BLaER1 treated with 17β-estradiol and CSF1 and Interleukin-3, amounts not matched to agents 10 nM and 100 nM (cell line): ENCODE measurements at regions not wholly inside any gene's neighbourhood (a gene's known extent, or its start where the extent isn't known, plus 50 kb on each side); places are given as distances from the start of the nearest gene placed in this dataset.
"Not testable (repeated sequence)": the region's sequence is repeated elsewhere in the genome, so short reads cannot be mapped to it uniquely, and the experiment has no call there.

Experiments
- H3K27ac ChIP-seq, 11 experiments: shearing (Covaris generic); formaldehyde crosslinking; 2 replicates each; pipeline ENCODE4 v1.8.1; 2022
- H3K27me3 ChIP-seq, 11 experiments: shearing (Covaris generic); formaldehyde crosslinking; 2 replicates each; pipeline ENCODE4 v1.8.1; 2022
- H3K36me3 ChIP-seq, 11 experiments: shearing (Covaris generic); formaldehyde crosslinking; 2 replicates each; pipeline ENCODE4 v1.8.1; 2022
- H3K4me1 ChIP-seq, 10 experiments: shearing (Covaris generic); formaldehyde crosslinking; 2 replicates each; pipeline ENCODE4 v1.8.1; 2022
- H3K4me2 ChIP-seq, 11 experiments: shearing (Covaris generic); formaldehyde crosslinking; 2 replicates each; pipeline ENCODE4 v1.8.1; 2022
- H3K4me3 ChIP-seq, 10 experiments: shearing (Covaris generic); formaldehyde crosslinking; 2 replicates each; pipeline ENCODE4 v1.8.1; 2022
- H3K9ac ChIP-seq, 11 experiments: shearing (Covaris generic); formaldehyde crosslinking; 2 replicates each; pipeline ENCODE4 v1.8.1; 2022
- H3K9me3 ChIP-seq, 11 experiments: shearing (Covaris generic); formaldehyde crosslinking; replicated peaks in 1 of 11; 2 replicates each; pipeline ENCODE4 v1.8.1; 2022
- H4K20me1 ChIP-seq, 11 experiments: shearing (Covaris generic); formaldehyde crosslinking; 2 replicates each; pipeline ENCODE4 v1.8.1; 2022
- Cebpa-rat ChIP-seq, 11 experiments: shearing (Covaris generic); IDR thresholded peaks; 2 replicates each; pipeline ENCODE4 v1.8.1; 2022

- no peak for TF ChIP-seq Cebpa-rat (IDR thresholded peaks at IDR 0.05)
- Histone ChIP-seq H3K4me1 (no peaks in the 10 kb centered on the region), H3K4me3 (no peak overlapping the region), H3K27ac (no peak overlapping the region), H3K9ac (no peak overlapping the region), H3K36me3 (no peaks in the 10 kb centered on the region), H4K20me1 (no peaks in the 10 kb centered on the region), H3K9me3 (no peaks in the 10 kb centered on the region), H3K4me2 (no peak overlapping the region), H3K27me3 (no peaks in the 10 kb centered on the region)
Measured at GRCh38 chr13:76245920-76246319, 609.8 kb downstream of the LMO7 start.

DNA sequence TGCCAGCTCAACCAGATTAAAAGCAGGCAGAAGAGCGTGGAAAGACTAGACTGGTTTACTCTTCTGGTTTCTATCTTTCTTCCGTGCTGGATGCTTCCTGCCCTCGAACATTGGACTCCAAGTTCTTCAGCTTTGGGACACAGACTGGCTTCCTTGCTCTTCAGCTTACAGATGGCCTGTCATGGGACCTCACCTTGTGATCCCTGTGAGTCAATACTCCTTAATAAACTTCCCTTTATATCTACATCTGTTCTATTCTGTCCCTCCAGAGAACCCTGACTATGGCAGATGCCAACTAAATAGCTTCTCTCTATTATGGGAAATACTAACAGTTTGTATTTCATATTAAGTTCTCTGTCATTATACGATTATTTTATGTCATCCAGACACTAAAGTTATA is 609.1 kb downstream of the LMO7 start:
- Histone ChIP-seq H3K27ac (no peak overlapping the region), H3K9me3 (no peaks in the 10 kb centered on the region), H3K4me2 (no peak overlapping the region), H3K27me3 (no peaks in the 10 kb centered on the region), H3K36me3 (no peaks in the 10 kb centered on the region), H3K4me3 (no peak overlapping the region), H3K9ac (no peak overlapping the region), H3K4me1 (no peaks in the 10 kb centered on the region), H4K20me1 (no peaks in the 10 kb centered on the region)
- TF ChIP-seq Cebpa-rat (IDR thresholded peaks at IDR 0.05), result no peak

- not testable (repeated sequence) for H3K4me2 ChIP-seq, H3K4me3 ChIP-seq, H4K20me1 ChIP-seq, H3K27ac ChIP-seq, H3K9ac ChIP-seq, H3K9me3 ChIP-seq, H3K4me1 ChIP-seq, H3K27me3 ChIP-seq, H3K36me3 ChIP-seq
Measured at GRCh38 chr13:76243120-76243519, 607.0 kb downstream of the LMO7 start.

DNA sequence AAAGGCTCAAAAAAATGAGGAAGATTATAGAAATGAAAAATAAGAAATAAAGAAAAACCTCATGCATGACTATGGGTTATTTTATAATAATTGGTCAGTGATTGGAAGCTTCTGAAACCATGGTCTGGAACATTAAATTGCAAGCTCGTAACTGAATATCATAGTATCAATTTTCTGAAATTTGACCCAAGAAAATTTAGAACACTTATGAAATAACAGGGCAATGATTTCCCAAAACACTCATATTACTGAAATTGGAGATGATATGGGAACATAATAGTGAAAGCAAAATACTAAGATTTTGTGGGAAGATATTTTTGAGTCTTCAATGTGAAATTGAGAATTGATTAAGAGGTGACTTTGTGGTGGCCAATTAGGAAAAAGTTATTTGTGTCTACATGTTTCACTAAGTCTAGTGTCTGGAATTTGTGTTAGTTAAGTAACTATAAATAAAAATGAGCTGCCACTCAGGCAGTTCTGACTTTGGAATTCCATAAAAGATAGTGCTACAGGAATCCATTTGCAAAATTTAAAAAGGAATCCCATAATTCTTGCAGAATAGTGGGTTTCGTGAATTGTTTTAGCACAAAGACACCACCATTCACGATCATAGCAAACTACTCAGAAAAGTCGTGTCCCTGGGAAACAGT is 603.0 kb downstream of the LMO7 start:
- H3K4me3 ChIP-seq, result no peak overlapping the region
- no peaks in the 10 kb centered on the region for H3K4me1 ChIP-seq
- no peak overlapping the region for H3K9ac ChIP-seq
- H4K20me1 ChIP-seq, result no peaks in the 10 kb centered on the region
- H3K27me3 ChIP-seq, result no peaks in the 10 kb centered on the region
- no peaks in the 10 kb centered on the region for H3K36me3 ChIP-seq
- H3K27ac ChIP-seq, result no peak overlapping the region
- H3K4me2 ChIP-seq, result no peak overlapping the region
- TF ChIP-seq Cebpa-rat (IDR thresholded peaks at IDR 0.05), result no peak
- H3K9me3 ChIP-seq, result no peaks in the 10 kb centered on the region

DNA sequence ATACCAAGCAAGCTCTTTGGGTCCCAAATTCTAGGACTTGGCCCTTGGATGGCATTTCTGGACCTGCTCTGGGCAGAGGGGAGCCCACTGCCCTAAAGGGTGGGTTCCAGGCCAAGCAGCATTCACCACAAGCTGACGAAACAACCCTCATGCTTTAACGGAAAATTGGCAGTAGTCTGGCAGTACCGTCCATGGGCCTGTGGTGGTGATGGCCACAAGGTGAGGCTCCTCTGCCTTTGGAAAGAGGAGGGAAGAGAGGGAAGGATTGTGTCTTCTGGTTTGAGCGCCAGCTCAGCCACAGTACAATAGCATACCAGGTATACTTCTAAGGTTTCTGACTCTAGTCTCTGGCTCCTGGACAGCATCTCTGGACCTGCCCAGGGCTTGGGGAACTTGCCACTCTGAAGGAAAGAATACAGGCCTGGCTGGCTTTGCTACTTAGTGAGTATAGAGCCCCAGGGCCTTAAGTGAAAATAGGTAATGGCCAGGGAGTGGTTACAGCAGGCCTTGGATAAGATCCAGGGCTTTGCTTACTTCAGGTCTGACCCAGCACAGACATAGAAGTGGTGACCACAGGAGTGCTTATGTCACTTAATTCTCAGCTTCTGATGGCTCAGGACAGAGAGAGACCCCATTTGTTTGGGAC is 595.5 kb downstream of the LMO7 start:
- Histone ChIP-seq H3K9ac (no peak overlapping the region), H3K27ac (no peak overlapping the region), H3K9me3 (no peaks in the 10 kb centered on the region), H3K4me2 (no peak overlapping the region), H3K36me3 (no peaks in the 10 kb centered on the region), H4K20me1 (no peaks in the 10 kb centered on the region), H3K27me3 (no peaks in the 10 kb centered on the region), H3K4me1 (no peaks in the 10 kb centered on the region), H3K4me3 (no peak overlapping the region)
- no peak for TF ChIP-seq Cebpa-rat (IDR thresholded peaks at IDR 0.05)

GRCh38 chr13:76229281-76229680 is 593.2 kb downstream of the LMO7 start:
- no peaks in the 10 kb centered on the region for H3K4me1 ChIP-seq
- H3K4me2 ChIP-seq, result no peak overlapping the region
- no peak overlapping the region for H3K27ac ChIP-seq
- no peak for TF ChIP-seq Cebpa-rat (IDR thresholded peaks at IDR 0.05)
- no peaks in the 10 kb centered on the region for H3K36me3 ChIP-seq
- H3K9ac ChIP-seq, result no peak overlapping the region
- H3K27me3 ChIP-seq, result no peaks in the 10 kb centered on the region
- H3K4me3 ChIP-seq, result no peak overlapping the region
- no peaks in the 10 kb centered on the region for H3K9me3 ChIP-seq
- no peaks in the 10 kb centered on the region for H4K20me1 ChIP-seq

DNA sequence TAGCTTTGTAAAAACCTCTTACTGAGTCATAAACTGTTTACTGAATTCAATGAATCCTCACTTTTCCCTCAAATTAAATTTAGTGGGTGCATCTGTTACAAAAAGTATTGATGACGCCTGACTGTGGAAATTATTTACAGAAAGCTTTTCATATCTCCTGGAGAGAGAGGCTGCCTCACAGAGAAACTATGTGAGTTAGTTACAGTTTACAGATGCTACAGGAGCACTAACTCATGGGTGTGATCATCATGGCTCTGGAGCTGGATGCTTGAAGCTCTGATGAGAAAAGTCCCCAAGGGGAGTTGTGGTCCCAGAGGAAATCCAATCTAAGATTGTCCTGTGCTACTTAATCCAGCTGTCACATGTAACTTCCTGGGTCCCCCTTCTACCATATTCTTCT is 590.8 kb downstream of the LMO7 start:
- Histone ChIP-seq H3K27me3 (no peaks in the 10 kb centered on the region), H3K4me2 (no peak overlapping the region), H3K9ac (no peak overlapping the region), H3K27ac (no peak overlapping the region), H3K9me3 (no peaks in the 10 kb centered on the region), H3K4me1 (no peaks in the 10 kb centered on the region), H3K36me3 (no peaks in the 10 kb centered on the region), H3K4me3 (no peak overlapping the region), H4K20me1 (no peaks in the 10 kb centered on the region)
- no peak for TF ChIP-seq Cebpa-rat (IDR thresholded peaks at IDR 0.05)

DNA sequence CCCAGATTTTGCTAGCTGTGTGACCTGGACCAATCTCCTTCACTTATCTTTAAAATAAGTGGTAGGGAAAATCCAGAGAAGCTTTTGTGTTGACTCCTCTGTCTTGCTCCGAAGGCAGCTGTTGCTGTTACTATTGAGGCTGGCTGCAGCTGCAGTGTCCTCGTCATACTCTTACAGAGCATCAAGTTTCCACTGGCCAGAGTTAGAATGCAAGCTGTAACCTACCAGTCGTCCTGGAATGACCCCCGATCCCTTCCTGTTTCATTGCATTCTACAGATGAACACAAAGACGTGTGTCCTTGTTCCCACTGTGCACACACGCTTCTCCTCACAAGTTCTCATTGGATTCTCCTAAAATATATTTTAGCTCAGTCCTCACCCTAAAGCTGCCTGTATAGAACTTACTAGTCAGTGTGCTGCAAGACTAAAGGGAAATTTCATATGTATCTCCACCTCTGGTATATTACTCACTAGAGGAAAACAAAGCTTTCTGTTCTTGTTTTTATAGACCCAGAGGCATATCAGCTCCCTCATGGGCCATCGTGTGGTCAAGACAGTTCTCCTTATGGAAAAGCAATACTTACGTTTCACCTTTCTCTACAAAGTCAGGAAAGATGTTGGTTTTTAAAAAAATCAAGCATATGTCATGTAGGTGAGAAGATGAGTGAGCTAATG is 589.8 kb downstream of the LMO7 start:
- Histone ChIP-seq H3K27me3 (no peaks in the 10 kb centered on the region), H3K4me3 (no peak overlapping the region), H3K9ac (no peak overlapping the region), H3K4me2 (no peak overlapping the region), H4K20me1 (no peaks in the 10 kb centered on the region), H3K36me3 (no peaks in the 10 kb centered on the region), H3K9me3 (no peaks in the 10 kb centered on the region), H3K4me1 (no peaks in the 10 kb centered on the region), H3K27ac (no peak overlapping the region)
- no peak for TF ChIP-seq Cebpa-rat (IDR thresholded peaks at IDR 0.05)

DNA sequence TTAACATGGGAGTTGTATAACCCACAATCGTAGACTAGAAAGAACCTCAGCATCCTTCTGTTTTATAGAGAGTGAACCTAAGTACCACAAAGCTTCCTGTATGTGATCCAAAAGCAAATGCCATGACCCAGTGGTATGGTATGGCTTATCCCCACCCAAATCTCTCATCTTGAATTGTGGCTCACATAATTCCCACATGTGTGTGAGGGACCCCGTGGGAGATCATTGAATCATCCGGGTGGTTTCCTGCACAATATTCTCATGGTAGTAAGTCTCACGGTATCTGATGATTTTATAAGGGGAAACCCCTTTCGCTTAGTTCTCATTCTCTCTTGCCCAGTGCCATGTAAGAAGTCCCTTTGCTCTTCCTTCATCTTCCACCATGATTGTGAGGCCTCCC is 587.9 kb downstream of the LMO7 start:
- no peaks in the 10 kb centered on the region for H3K9me3 ChIP-seq
- TF ChIP-seq Cebpa-rat (IDR thresholded peaks at IDR 0.05), result no peak

GRCh38 chr13:76223565-76223964 is 587.4 kb downstream of the LMO7 start:
- no peaks in the 10 kb centered on the region for H3K4me1 ChIP-seq
- no peaks in the 10 kb centered on the region for H3K9me3 ChIP-seq

More for the DNA sequence above, 587.9 kb downstream of the LMO7 start:
- no peaks in the 10 kb centered on the region for H3K36me3 ChIP-seq
- H3K27me3 ChIP-seq, result no peaks in the 10 kb centered on the region
- no peak overlapping the region for H3K9ac ChIP-seq
- no peaks in the 10 kb centered on the region for H3K4me1 ChIP-seq
- H4K20me1 ChIP-seq, result no peaks in the 10 kb centered on the region
- no peak overlapping the region for H3K27ac ChIP-seq
- no peak overlapping the region for H3K4me2 ChIP-seq
- H3K4me3 ChIP-seq, result no peak overlapping the region

More at GRCh38 chr13:76223565-76223964, 587.4 kb downstream of the LMO7 start:
- H4K20me1 ChIP-seq, result no peaks in the 10 kb centered on the region
- H3K4me3 ChIP-seq, result no peak overlapping the region
- no peak for TF ChIP-seq Cebpa-rat (IDR thresholded peaks at IDR 0.05)
- no peak overlapping the region for H3K27ac ChIP-seq
- H3K4me2 ChIP-seq, result no peak overlapping the region
- no peaks in the 10 kb centered on the region for H3K27me3 ChIP-seq
- no peaks in the 10 kb centered on the region for H3K36me3 ChIP-seq
- H3K9ac ChIP-seq, result no peak overlapping the region
